ENCODE measurements at regions not wholly inside any gene's neighbourhood (a gene's known extent, or its start where the extent isn't known, plus 50 kb on each side); places are given as distances from the start of the nearest gene placed in this dataset.

GRCh38 chr18:75124991-75125381 is 84.0 kb downstream of the PTGR3 start:
- Histone ChIP-seq H3K4me2 (ENCODE audit: low read depth, low read length) (no peak overlapping the region), H3K14ac (replicated peaks; ENCODE audit: low read depth, low read length) (no peak overlapping the region), H3K4ac (ENCODE audit: low read depth, low read length) (no peak overlapping the region), H3K27ac (ENCODE audit: insufficient read depth, low read length) (no peak overlapping the region), H2AFZ (replicated peaks; ENCODE audit: low read length, poor library complexity) (peak overlapping the region; percentile 1), H3K56ac (ENCODE audit: extremely low read depth, insufficient read depth, low read length) (no peak overlapping the region), H3K9me1 (ENCODE audit: insufficient read depth, low read length) (peaks cover 3% of the 10 kb centered on the region; the same call in 1 of the 2 replicates), H3K9ac (ENCODE audit: low read depth, low read length) (no peak overlapping the region), H3K79me1 (ENCODE audit: low read depth in 1 of 2, low read length in 2 of 2) (no peaks in the 10 kb centered on the region), H2BK15ac (ENCODE audit: low read depth, low read length) (no peak overlapping the region), H3K18ac (ENCODE audit: low read depth, low read length) (no peak overlapping the region), H2BK5ac (ENCODE audit: low read depth, low read length, poor library complexity, severe bottlenecking) (no peak overlapping the region), H2BK120ac (ENCODE audit: low read depth, low read length) (no peak overlapping the region), H3K27me3 (ENCODE audit: control insufficient read depth, insufficient read depth, low read length) (peaks cover 22% of the 10 kb centered on the region), H2AK5ac (ENCODE audit: low read depth, low read length) (no peak overlapping the region), H4K91ac (ENCODE audit: insufficient read depth, low read depth, low read length) (no peak overlapping the region), H2BK20ac (ENCODE audit: low read depth, low read length) (no peak overlapping the region), H3K23ac (ENCODE audit: low read depth, low read length) (no peak overlapping the region), H3K36me3 (ENCODE audit: control insufficient read depth, insufficient read depth, low read length) (no peaks in the 10 kb centered on the region), H4K5ac (ENCODE audit: low read depth, low read length) (no peak overlapping the region), H4K8ac (ENCODE audit: low read depth in 2 of 2, low read length in 2 of 2) (no peak overlapping the region), H3K4me3 (ENCODE audit: insufficient read depth, low read depth, low read length) (no peak overlapping the region), H2AK9ac (replicated peaks; ENCODE audit: low read depth, low read length, poor library complexity) (no peak overlapping the region), H3K4me1 (ENCODE audit: control insufficient read depth, insufficient read depth, low read length) (peaks cover 2% of the 10 kb centered on the region; the same call in 1 of the 2 replicates), H4K20me1 (ENCODE audit: insufficient read depth, low read length) (no peaks in the 10 kb centered on the region; the same call in 1 of the 2 replicates), H3K9me3 (ENCODE audit: control insufficient read depth, insufficient read depth, low read length) (no peaks in the 10 kb centered on the region)
- BruUV-seq (replicated peaks), result no TSS peak
- TF ChIP-seq RCOR1 (IDR thresholded peaks at IDR 0.05; ENCODE audit: insufficient replicate concordance, low read length) (no peak), FOS (IDR thresholded peaks at IDR 0.05; ENCODE audit: low read depth, low read length) (no peak), CEBPB (IDR thresholded peaks at IDR 0.05; ENCODE audit: low read depth, low read length) (no peak), MXI1 (IDR thresholded peaks at IDR 0.05; ENCODE audit: borderline replicate concordance, low read depth, low read length) (no peak), CHD1 (IDR thresholded peaks at IDR 0.05; ENCODE audit: low read depth, low read length) (no peak), USF2 (IDR thresholded peaks at IDR 0.05; ENCODE audit: low read depth, low read length) (no peak), SMC3 (IDR thresholded peaks at IDR 0.05; ENCODE audit: low read depth, low read length) (no peak), NFE2L2 (IDR thresholded peaks at IDR 0.05; ENCODE audit: low read depth, low read length) (no peak), CTCF (conservative IDR thresholded peaks at IDR 0.05; ENCODE audit: low read depth, low read length) (no peak), POLR2A (IDR thresholded peaks at IDR 0.05; ENCODE audit: low read depth, low read length) (no peak), BHLHE40 (IDR thresholded peaks at IDR 0.05; ENCODE audit: low read depth, low read length) (no peak), ELK1 (IDR thresholded peaks at IDR 0.05; ENCODE audit: borderline replicate concordance, low read depth, low read length) (no peak), RFX5 (IDR thresholded peaks at IDR 0.05; ENCODE audit: low read depth, low read length) (no peak), MAFK (IDR thresholded peaks at IDR 0.05; ENCODE audit: low read depth, low read length) (no peak), RAD21 (IDR thresholded peaks at IDR 0.05; ENCODE audit: low read length) (no peak), MAZ (IDR thresholded peaks at IDR 0.05; ENCODE audit: borderline replicate concordance, low read depth, low read length) (no peak)
- CTCF ChIA-PET, result no interaction called here
- in situ Hi-C loops (cut with MboI; ENCODE audit: low sequenced_read_pairs), result no loop called here
- no peak for DNase-seq
- 94% methylated on average over 9 of the region's 16 CpGs; no CpG with 5 or more reads in 1 of the 2 experiments for WGBS, 2 experiments (ENCODE audit: extremely low coverage in 2 of 2, insufficient read length in 1 of 2)
- dilution Hi-C loops (cut with HindIII; ENCODE audit: low sequenced_read_pairs, unreplicated experiment), result no loop called here
- intact Hi-C loops (cut with micrococcal nuclease), result no loop called here
- no peak for ATAC-seq (ENCODE audit: low read depth)
- POLR2A ChIA-PET (ENCODE audit: unreplicated experiment), result no interaction called here

Data from IMR-90 (cell line).